ENCODE measurements at regions not wholly inside any gene's neighbourhood (a gene's known extent, or its start where the extent isn't known, plus 50 kb on each side); places are given as distances from the start of the nearest gene placed in this dataset.

GRCh38 chr5:52409835-52410234, 377.9 kb upstream of the ITGA1 start:
- H4K8ac ChIP-seq (ENCODE audit: low read length) = no peak overlapping the region
- H2AFZ ChIP-seq (ENCODE audit: low read depth, low read length) = no peak overlapping the region
- no peak overlapping the region for H3K4me2 ChIP-seq (ENCODE audit: low read length, poor library complexity, severe bottlenecking)
- no peaks in the 10 kb centered on the region for H3K27me3 ChIP-seq (ENCODE audit: control insufficient read depth in 1 of 2, insufficient read depth in 1 of 2, low read length in 2 of 2)
- no peak overlapping the region for H2BK120ac ChIP-seq (ENCODE audit: low read depth, low read length)
- no peak overlapping the region for H3K27ac ChIP-seq (ENCODE audit: low read length, poor library complexity, severe bottlenecking)
- WGBS = 88% methylated on average over 8 of the region's 8 CpGs
- H2AK5ac ChIP-seq (ENCODE audit: low read length, severe bottlenecking) = no peak overlapping the region
- no peak overlapping the region for H3K9ac ChIP-seq (ENCODE audit: low read length)
- no peak overlapping the region for H2BK15ac ChIP-seq (ENCODE audit: low read depth, poor library complexity, severe bottlenecking)
- no peak overlapping the region for H3K4ac ChIP-seq (ENCODE audit: low read depth in 1 of 2, low read length in 2 of 2)
- H3K9me3 ChIP-seq (ENCODE audit: control insufficient read depth, low read length) = no peaks in the 10 kb centered on the region
- H3K36me3 ChIP-seq (ENCODE audit: control insufficient read depth in 1 of 2, insufficient read depth in 2 of 2, low read depth in 1 of 2, low read length in 2 of 2) = no peaks in the 10 kb centered on the region
- no peak overlapping the region for H3K4me3 ChIP-seq (ENCODE audit: insufficient read depth in 1 of 2, low read depth in 1 of 2, low read length in 2 of 2)
- no peaks in the 10 kb centered on the region for H3K4me1 ChIP-seq (ENCODE audit: control insufficient read depth, insufficient read depth, low read depth, low read length)
- H4K91ac ChIP-seq (ENCODE audit: low read length) = no peak overlapping the region
- H2BK12ac ChIP-seq (ENCODE audit: low read length in 2 of 2) = no peak overlapping the region
- H3K18ac ChIP-seq (ENCODE audit: low read depth in 1 of 2, low read length in 2 of 2) = no peak overlapping the region
- no peaks in the 10 kb centered on the region for H3K79me1 ChIP-seq (replicated peaks; ENCODE audit: low read length, poor library complexity, severe bottlenecking)
- H2BK5ac ChIP-seq (ENCODE audit: low read depth, low read length, poor library complexity, severe bottlenecking) = no peak overlapping the region
- H3K14ac ChIP-seq (ENCODE audit: low read length in 2 of 2) = no peak overlapping the region
- DNase-seq = no peak
- H3K23ac ChIP-seq (ENCODE audit: low read length in 2 of 2) = no peak overlapping the region

- Histone ChIP-seq H2AFZ (ENCODE audit: low read depth, low read length) (no peak overlapping the region), H4K91ac (ENCODE audit: low read length) (no peak overlapping the region), H2BK120ac (ENCODE audit: low read depth, low read length) (no peak overlapping the region), H2BK15ac (ENCODE audit: low read depth, poor library complexity, severe bottlenecking) (no peak overlapping the region), H3K27ac (ENCODE audit: low read length, poor library complexity, severe bottlenecking) (no peak overlapping the region), H3K4me2 (ENCODE audit: low read length, poor library complexity, severe bottlenecking) (no peak overlapping the region), H2BK12ac (ENCODE audit: low read length in 2 of 2) (no peak overlapping the region), H3K27me3 (ENCODE audit: control insufficient read depth in 1 of 2, insufficient read depth in 1 of 2, low read length in 2 of 2) (no peaks in the 10 kb centered on the region), H3K4me1 (ENCODE audit: control insufficient read depth, insufficient read depth, low read depth, low read length) (no peaks in the 10 kb centered on the region), H3K14ac (ENCODE audit: low read length in 2 of 2) (no peak overlapping the region), H3K18ac (ENCODE audit: low read depth in 1 of 2, low read length in 2 of 2) (no peak overlapping the region), H3K79me1 (replicated peaks; ENCODE audit: low read length, poor library complexity, severe bottlenecking) (no peaks in the 10 kb centered on the region), H3K36me3 (ENCODE audit: control insufficient read depth in 1 of 2, insufficient read depth in 2 of 2, low read depth in 1 of 2, low read length in 2 of 2) (no peaks in the 10 kb centered on the region), H4K8ac (ENCODE audit: low read length) (no peak overlapping the region), H3K23ac (ENCODE audit: low read length in 2 of 2) (no peak overlapping the region), H3K4me3 (ENCODE audit: insufficient read depth in 1 of 2, low read depth in 1 of 2, low read length in 2 of 2) (no peak overlapping the region), H2BK5ac (ENCODE audit: low read depth, low read length, poor library complexity, severe bottlenecking) (no peak overlapping the region), H3K9ac (ENCODE audit: low read length) (no peak overlapping the region), H3K4ac (ENCODE audit: low read depth in 1 of 2, low read length in 2 of 2) (no peak overlapping the region), H3K9me3 (ENCODE audit: control insufficient read depth, low read length) (no peaks in the 10 kb centered on the region), H2AK5ac (ENCODE audit: low read length, severe bottlenecking) (no peak overlapping the region)
- DNase-seq = no peak
- WGBS = 11% methylated on average over 1 of the region's 1 CpG
Observed at GRCh38 chr5:52419357-52419756, 368.4 kb upstream of the ITGA1 start.

GRCh38 chr5:52427615-52428014, 360.1 kb upstream of the ITGA1 start:
- no peaks in the 10 kb centered on the region for H3K9me3 ChIP-seq (ENCODE audit: control insufficient read depth, low read length)
- WGBS = 99% methylated on average over 4 of the region's 4 CpGs
- no peak overlapping the region for H2BK15ac ChIP-seq (ENCODE audit: low read depth, poor library complexity, severe bottlenecking)
- H3K4me3 ChIP-seq (ENCODE audit: insufficient read depth in 1 of 2, low read depth in 1 of 2, low read length in 2 of 2) = no peak overlapping the region
- H2BK5ac ChIP-seq (ENCODE audit: low read depth, low read length, poor library complexity, severe bottlenecking) = no peak overlapping the region
- H3K4ac ChIP-seq (ENCODE audit: low read depth in 1 of 2, low read length in 2 of 2) = no peak overlapping the region
- DNase-seq = no peak
- H2BK12ac ChIP-seq (ENCODE audit: low read length in 2 of 2) = no peak overlapping the region
- H3K14ac ChIP-seq (ENCODE audit: low read length in 2 of 2) = no peak overlapping the region
- H4K8ac ChIP-seq (ENCODE audit: low read length) = no peak overlapping the region
- no peak overlapping the region for H2BK120ac ChIP-seq (ENCODE audit: low read depth, low read length)
- H2AK5ac ChIP-seq (ENCODE audit: low read length, severe bottlenecking) = no peak overlapping the region
- H3K79me1 ChIP-seq (replicated peaks; ENCODE audit: low read length, poor library complexity, severe bottlenecking) = no peaks in the 10 kb centered on the region
- no peaks in the 10 kb centered on the region for H3K36me3 ChIP-seq (ENCODE audit: control insufficient read depth in 1 of 2, insufficient read depth in 2 of 2, low read depth in 1 of 2, low read length in 2 of 2)
- no peak overlapping the region for H2AFZ ChIP-seq (ENCODE audit: low read depth, low read length)
- no peak overlapping the region for H3K27ac ChIP-seq (ENCODE audit: low read length, poor library complexity, severe bottlenecking)
- H4K91ac ChIP-seq (ENCODE audit: low read length) = no peak overlapping the region
- no peaks in the 10 kb centered on the region for H3K27me3 ChIP-seq (ENCODE audit: control insufficient read depth in 1 of 2, insufficient read depth in 1 of 2, low read length in 2 of 2)
- no peak overlapping the region for H3K9ac ChIP-seq (ENCODE audit: low read length)
- H3K4me2 ChIP-seq (ENCODE audit: low read length, poor library complexity, severe bottlenecking) = no peak overlapping the region
- H3K4me1 ChIP-seq (ENCODE audit: control insufficient read depth, insufficient read depth, low read depth, low read length) = no peaks in the 10 kb centered on the region
- H3K23ac ChIP-seq (ENCODE audit: low read length in 2 of 2) = no peak overlapping the region
- no peak overlapping the region for H3K18ac ChIP-seq (ENCODE audit: low read depth in 1 of 2, low read length in 2 of 2)

- H3K4me1 ChIP-seq (ENCODE audit: control insufficient read depth, insufficient read depth, low read depth, low read length) = no peaks in the 10 kb centered on the region
Observed at GRCh38 chr5:52428977-52429489, 358.7 kb upstream of the ITGA1 start.

More at GRCh38 chr5:52428977-52429489, 358.7 kb upstream of the ITGA1 start:
- H2AK5ac ChIP-seq (ENCODE audit: low read length, severe bottlenecking) = no peak overlapping the region
- no peak overlapping the region for H4K91ac ChIP-seq (ENCODE audit: low read length)
- no peaks in the 10 kb centered on the region for H3K36me3 ChIP-seq (ENCODE audit: control insufficient read depth in 1 of 2, insufficient read depth in 2 of 2, low read depth in 1 of 2, low read length in 2 of 2)
- no peak overlapping the region for H2BK12ac ChIP-seq (ENCODE audit: low read length in 2 of 2)
- no peak overlapping the region for H3K27ac ChIP-seq (ENCODE audit: low read length, poor library complexity, severe bottlenecking)
- no peaks in the 10 kb centered on the region for H3K79me1 ChIP-seq (replicated peaks; ENCODE audit: low read length, poor library complexity, severe bottlenecking)
- H3K14ac ChIP-seq (ENCODE audit: low read length in 2 of 2) = no peak overlapping the region
- no peak overlapping the region for H3K4me3 ChIP-seq (ENCODE audit: insufficient read depth in 1 of 2, low read depth in 1 of 2, low read length in 2 of 2)
- no peak overlapping the region for H4K8ac ChIP-seq (ENCODE audit: low read length)
- no peak overlapping the region for H2BK120ac ChIP-seq (ENCODE audit: low read depth, low read length)
- 91% methylated on average over 3 of the region's 3 CpGs for WGBS
- H3K23ac ChIP-seq (ENCODE audit: low read length in 2 of 2) = no peak overlapping the region
- no peak overlapping the region for H3K9ac ChIP-seq (ENCODE audit: low read length)
- no peaks in the 10 kb centered on the region for H3K27me3 ChIP-seq (ENCODE audit: control insufficient read depth in 1 of 2, insufficient read depth in 1 of 2, low read length in 2 of 2)
- no peak overlapping the region for H3K18ac ChIP-seq (ENCODE audit: low read depth in 1 of 2, low read length in 2 of 2)
- H3K4ac ChIP-seq (ENCODE audit: low read depth in 1 of 2, low read length in 2 of 2) = no peak overlapping the region
- H2BK5ac ChIP-seq (ENCODE audit: low read depth, low read length, poor library complexity, severe bottlenecking) = no peak overlapping the region
- H3K9me3 ChIP-seq (ENCODE audit: control insufficient read depth, low read length) = no peaks in the 10 kb centered on the region
- no peak overlapping the region for H3K4me2 ChIP-seq (ENCODE audit: low read length, poor library complexity, severe bottlenecking)
- H2BK15ac ChIP-seq (ENCODE audit: low read depth, poor library complexity, severe bottlenecking) = no peak overlapping the region
- H2AFZ ChIP-seq (ENCODE audit: low read depth, low read length) = no peak overlapping the region
- DNase-seq = no peak
